Thyroid gland (tissue), 4 donors: ENCODE measurements at regions not wholly inside any gene's neighbourhood (a gene's known extent, or its start where the extent isn't known, plus 50 kb on each side); places are given as distances from the start of the nearest gene placed in this dataset.
"Not testable (repeated sequence)": the region's sequence is repeated elsewhere in the genome, so short reads cannot be mapped to it uniquely, and the experiment has no call there.

Experiments
- DNase-seq, 2 donors: peaks; one replicate each; pipeline ENCODE4 v3.0.0-alpha.2; 2019
- H3K27ac ChIP-seq, 3 donors: fragments of 200-600 bp; sonication (generic); 1 replicate in 2 of 3; 2 replicates in 1 of 3; pipeline ENCODE4 v1.5.1; 2016 to 2019; ENCODE audit warnings: mild to moderate bottlenecking in 1 of 3, moderate library complexity in 1 of 3
- H3K27me3 ChIP-seq: fragments of 200-600 bp; sonication (generic); one replicate; pipeline ENCODE4 v1.5.1; 2019
- H3K36me3 ChIP-seq, 2 donors: fragments of 200-600 bp; sonication (generic); one replicate each; pipeline ENCODE4 v1.5.1; 2016 to 2019
- H3K4me1 ChIP-seq, 2 donors: fragments of 200-600 bp; sonication (generic); one replicate each; pipeline ENCODE4 v1.5.1; 2017 to 2019
- H3K4me3 ChIP-seq, 3 donors: fragments of 200-600 bp; sonication (generic); replicated peaks in 1 of 3; 1 replicate in 2 of 3; 2 replicates in 1 of 3; pipeline ENCODE4 v1.5.1; 2016; ENCODE audit warnings: mild to moderate bottlenecking in 1 of 3
- H3K9me3 ChIP-seq: fragments of 200-600 bp; sonication (generic); one replicate; pipeline ENCODE4 v1.5.1; 2017
- CTCF ChIP-seq, 6 experiments: fragments of 200-600 bp in 3 of 6; fragments of 450-650 bp in 3 of 6; sonication (generic) in 3 of 6; IDR thresholded peaks; one replicate each; pipeline ENCODE4 v1.5.1; 2016 to 2019; ENCODE audit warnings: antibody characterized with exemption in 6 of 6, mild to moderate bottlenecking in 2 of 6, inconsistent platforms in 1 of 6, moderate library complexity in 1 of 6
- POLR2A ChIP-seq, 2 donors: fragments of 450-650 bp; IDR thresholded peaks; one replicate each; pipeline ENCODE4 v1.6.1; 2017; ENCODE audit warnings: antibody characterized with exemption in 2 of 2, mild to moderate bottlenecking in 2 of 2, moderate library complexity in 1 of 2
- WGBS, 2 donors: methylation state at CpG; one replicate each; pipeline ENCODE4 v1.1.5; 2017; 5-methylcytosine and 5-hydroxymethylcytosine counted together
- intact Hi-C: fragments of 100-400 bp; cut with DNase I; formaldehyde crosslinking; loops from one replicate; pipeline ENCODE4 v1.15.1; 2023

GRCh38 chr1:109840011-109840629, 70.5 kb upstream of the CSF1 start:
- intact Hi-C loops = no loop called here
- no peak for DNase-seq
- Histone ChIP-seq H3K4me3 (no peak overlapping the region), H3K36me3 (no peaks in the 10 kb centered on the region), H3K27me3 (no peaks in the 10 kb centered on the region), H3K27ac (no peak overlapping the region), H3K9me3 (no peaks in the 10 kb centered on the region), H3K4me1 (no peaks in the 10 kb centered on the region)
- TF ChIP-seq CTCF (IDR thresholded peaks at IDR 0.05) = no peak
- no peak for TF ChIP-seq POLR2A (IDR thresholded peaks at IDR 0.05)
- 82 to 84% methylated on average over 5 of the region's 5 CpGs for WGBS, 2 donors

- DNase-seq, H3K27me3 ChIP-seq, H3K36me3 ChIP-seq, intact Hi-C loops, H3K27ac ChIP-seq, H3K9me3 ChIP-seq, H3K4me1 ChIP-seq, H3K4me3 ChIP-seq: not testable (repeated sequence)
- whole genome bisulfite sequencing, 2 donors = 88 to 92% methylated on average over 1 of the region's 1 CpG
These were observed 71.4 kb upstream of the CSF1 start for GRCh38 chr1:109839276-109839675.

- Histone ChIP-seq H3K36me3 (no peaks in the 10 kb centered on the region), H3K9me3 (no peaks in the 10 kb centered on the region), H3K27me3 (no peaks in the 10 kb centered on the region), H3K4me1 (no peaks in the 10 kb centered on the region), H3K4me3 (no peak overlapping the region), H3K27ac (no peak overlapping the region)
- intact Hi-C loops = no loop called here
- TF ChIP-seq POLR2A (IDR thresholded peaks at IDR 0.05) (no peak), CTCF (IDR thresholded peaks at IDR 0.05) (no peak)
- 83 to 88% methylated on average over 4 of the region's 4 CpGs for whole genome bisulfite sequencing, 2 donors
- DNase-seq = no peak
These were observed 71.8 kb upstream of the CSF1 start for GRCh38 chr1:109838838-109839240.

GRCh38 chr1:109837852-109838570, 72.6 kb upstream of the CSF1 start:
- intact Hi-C loops = no loop called here
- TF ChIP-seq CTCF (IDR thresholded peaks at IDR 0.05) (no peak), POLR2A (IDR thresholded peaks at IDR 0.05) (no peak)
- Histone ChIP-seq H3K9me3 (no peaks in the 10 kb centered on the region), H3K27me3 (no peaks in the 10 kb centered on the region), H3K4me3 (no peak overlapping the region), H3K36me3 (no peaks in the 10 kb centered on the region), H3K27ac (no peak overlapping the region), H3K4me1 (no peaks in the 10 kb centered on the region)
- DNase-seq = no peak
- WGBS, 2 donors = 95 to 100% methylated on average over 2 of the region's 2 CpGs

- H3K4me1 ChIP-seq, H3K9me3 ChIP-seq, intact Hi-C loops, H3K27me3 ChIP-seq, DNase-seq, H3K27ac ChIP-seq, H3K4me3 ChIP-seq, H3K36me3 ChIP-seq: not testable (repeated sequence)
- WGBS, 2 donors = 93 to 94% methylated on average over 6 of the region's 6 CpGs
These were observed 71.9 kb upstream of the EPS8L3 start for GRCh38 chr1:109835645-109836044.

GRCh38 chr1:109834951-109835350, 71.2 kb upstream of the EPS8L3 start:
- TF ChIP-seq CTCF (IDR thresholded peaks at IDR 0.05) (no peak), POLR2A (IDR thresholded peaks at IDR 0.05) (no peak)
- Histone ChIP-seq H3K27ac (no peak overlapping the region), H3K36me3 (no peaks in the 10 kb centered on the region), H3K27me3 (no peaks in the 10 kb centered on the region), H3K4me3 (no peak overlapping the region), H3K4me1 (no peaks in the 10 kb centered on the region), H3K9me3 (no peaks in the 10 kb centered on the region)
- no peak for DNase-seq
- intact Hi-C loops = no loop called here
